ENCODE measurements at regions not wholly inside any gene's neighbourhood (a gene's known extent, or its start where the extent isn't known, plus 50 kb on each side); places are given as distances from the start of the nearest gene placed in this dataset.
A peak's percentile ranks its signal among the peaks of the same experiment; 100 is the strongest.

DNA sequence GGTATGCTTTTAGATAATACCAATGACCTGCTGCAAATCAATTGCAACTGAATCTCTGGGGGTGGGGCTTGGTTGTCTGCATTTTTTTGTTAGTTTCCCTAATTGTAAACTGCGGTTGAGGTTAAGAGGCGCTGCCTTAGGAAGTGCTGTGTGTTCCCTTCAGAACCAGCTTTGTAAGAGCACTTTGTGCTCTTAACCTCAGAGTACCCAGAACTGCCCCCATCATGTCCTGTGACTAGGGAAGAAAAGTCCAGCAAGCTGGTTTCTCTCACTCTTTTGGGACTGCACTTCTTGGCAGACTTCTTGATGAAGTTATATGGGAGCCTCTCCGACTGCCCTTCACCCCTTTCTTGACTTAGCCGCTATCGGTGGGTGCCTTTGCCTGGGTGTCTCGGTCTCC is 245.5 kb upstream of the CXCR4 start:
- no peak for DNase-seq

DNA sequence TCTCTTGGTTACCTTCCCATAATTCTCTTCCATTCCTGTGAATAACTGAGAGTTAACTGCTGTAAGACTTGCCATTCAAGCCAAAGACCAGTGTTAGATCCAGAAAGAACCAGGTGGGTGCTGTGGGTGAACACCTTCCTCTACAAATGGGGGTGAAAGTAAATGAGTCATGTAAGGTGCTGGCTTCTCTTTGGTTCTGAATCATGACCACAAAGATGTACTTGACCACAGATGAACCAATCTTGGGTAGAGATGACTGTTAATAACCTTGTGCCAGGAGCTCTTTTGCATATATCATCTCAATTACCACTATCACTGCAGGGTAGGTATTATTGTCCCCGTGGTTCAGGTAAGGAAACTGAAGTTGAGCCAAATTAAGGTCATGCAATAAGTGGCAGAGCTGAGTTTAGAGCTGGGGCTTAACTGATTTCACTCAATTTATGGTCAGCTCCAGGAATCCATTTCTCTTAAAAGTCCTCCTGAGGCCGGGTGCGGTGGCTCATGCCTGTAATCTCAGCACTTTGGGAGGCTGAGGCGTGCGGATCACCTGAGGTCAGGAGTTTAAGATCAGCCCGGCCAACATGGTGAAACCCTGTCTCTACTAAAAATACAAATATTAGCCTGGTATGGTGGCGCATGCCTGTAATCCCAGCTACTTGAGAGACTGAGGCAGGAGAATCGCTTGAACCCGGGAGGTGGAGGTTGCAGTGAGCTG is 244.9 kb upstream of the CXCR4 start:
- DNase-seq: no peak

DNA sequence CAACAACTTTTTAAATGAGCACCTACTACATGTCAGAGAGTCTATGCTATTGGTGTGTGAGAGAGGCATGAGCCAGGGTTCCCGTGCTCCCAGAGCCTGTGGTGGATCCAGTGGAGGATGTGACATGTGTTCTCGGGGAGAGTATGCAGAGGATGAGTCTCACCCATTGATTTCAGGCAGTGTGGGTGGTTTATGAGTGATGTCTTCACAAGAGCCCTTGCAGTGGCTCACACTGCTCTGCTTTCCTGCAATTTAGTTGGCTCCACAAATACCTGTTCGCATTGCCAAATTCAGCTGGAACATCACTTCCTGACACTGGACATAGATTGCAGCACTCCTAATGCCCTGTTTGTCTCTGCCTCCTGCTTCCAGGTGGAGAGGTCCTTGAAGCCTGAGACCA is 243.6 kb upstream of the CXCR4 start:
- no peak for DNase-seq

DNA sequence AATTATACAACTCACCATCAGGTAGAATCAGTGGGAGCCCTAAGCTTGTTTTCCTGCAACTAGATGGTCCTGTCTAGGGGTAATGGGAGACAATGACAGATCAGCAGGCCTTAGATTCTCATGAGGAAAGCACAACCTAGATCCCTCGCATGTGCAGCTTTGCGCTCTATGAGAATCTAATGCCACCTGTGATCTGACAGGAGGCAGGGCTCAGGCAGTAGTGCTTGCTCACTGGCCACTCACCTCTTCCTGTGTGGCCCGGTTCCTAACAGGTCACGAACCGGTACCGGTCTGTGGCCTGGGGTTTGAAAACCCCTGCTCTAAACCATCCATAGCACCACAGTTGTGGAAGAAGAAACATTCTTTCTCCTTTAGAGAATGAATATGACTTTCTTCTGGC is 242.8 kb upstream of the CXCR4 start:
- DNase-seq: no peak

DNA sequence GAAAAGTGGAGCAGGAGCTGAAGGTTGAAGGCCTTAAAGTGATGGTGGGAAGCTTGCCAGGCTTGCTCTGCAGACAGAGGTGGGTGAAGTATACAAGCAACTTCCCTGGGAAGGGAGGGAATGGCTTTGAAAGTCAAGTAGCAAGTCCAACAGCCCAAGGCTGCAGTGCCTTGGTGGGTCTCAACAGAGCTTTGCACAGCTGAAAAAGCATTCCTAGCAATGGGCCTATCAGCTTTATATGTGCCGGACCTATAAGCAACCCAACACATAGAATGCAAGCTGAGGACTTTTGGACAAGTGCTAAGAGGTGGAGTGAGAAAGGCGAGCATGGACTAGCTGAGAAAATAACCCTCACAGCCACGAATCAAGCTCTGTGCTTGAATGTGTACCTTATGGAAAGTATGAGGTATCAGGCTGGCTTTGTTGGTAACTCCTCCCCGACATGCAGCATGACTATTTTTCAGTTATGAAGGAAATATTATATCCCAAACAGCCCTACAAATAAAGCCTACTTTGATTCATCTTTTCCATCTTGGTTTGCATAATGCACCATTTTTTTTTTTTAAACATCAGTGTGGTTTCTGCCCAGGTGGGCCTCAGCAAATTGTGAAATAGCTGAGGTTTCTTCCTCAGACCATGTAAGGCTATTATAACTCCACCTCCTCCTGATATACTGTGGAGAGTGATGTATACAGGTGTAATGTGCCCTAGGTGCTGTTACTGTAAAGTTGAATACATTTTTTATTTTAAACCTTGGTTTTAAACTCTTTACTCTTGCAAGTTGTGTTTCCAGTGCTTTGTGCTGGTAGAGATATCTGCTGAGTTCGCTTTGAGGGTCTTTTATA is 241.4 kb upstream of the CXCR4 start:
- DNase-seq: no peak

DNA sequence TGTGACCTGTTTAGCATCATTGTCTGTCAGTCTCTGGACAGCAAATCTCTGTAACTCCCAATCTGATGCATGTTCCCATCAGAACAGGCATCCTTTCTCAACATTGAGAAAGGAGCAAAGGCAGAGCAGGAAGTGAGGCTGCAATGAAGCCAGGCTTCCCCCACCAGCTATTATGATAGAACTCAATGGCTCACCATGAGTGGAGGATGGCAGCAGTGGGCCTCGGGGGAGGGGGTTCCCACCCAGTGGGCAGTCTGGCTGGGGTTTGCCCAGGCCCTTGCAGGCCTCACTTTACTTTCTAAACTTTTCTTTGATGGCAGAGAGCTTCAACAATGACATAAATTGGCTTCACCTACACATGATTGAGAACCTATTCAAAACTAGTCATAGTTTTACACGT is 240.6 kb upstream of the CXCR4 start:
- DNase-seq: no peak

DNA sequence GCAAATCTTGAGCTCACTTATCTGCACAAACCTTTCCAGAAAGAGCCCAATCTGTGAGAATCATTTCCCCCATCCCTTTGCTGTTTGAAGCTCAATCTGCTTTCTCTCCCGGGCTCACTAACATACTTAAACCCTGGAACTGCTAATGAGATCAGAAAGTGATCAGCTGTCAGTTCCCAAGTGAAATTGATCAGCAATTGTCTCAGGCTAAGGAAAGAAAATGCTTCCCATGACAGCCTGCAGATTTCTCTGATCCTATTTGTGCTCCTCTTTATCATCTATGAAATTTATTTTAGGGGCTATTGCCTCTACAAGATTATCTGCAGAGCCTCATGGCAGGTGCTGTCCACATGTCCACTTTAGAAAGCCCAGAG is 239.0 kb upstream of the CXCR4 start:
- no peak for DNase-seq

DNA sequence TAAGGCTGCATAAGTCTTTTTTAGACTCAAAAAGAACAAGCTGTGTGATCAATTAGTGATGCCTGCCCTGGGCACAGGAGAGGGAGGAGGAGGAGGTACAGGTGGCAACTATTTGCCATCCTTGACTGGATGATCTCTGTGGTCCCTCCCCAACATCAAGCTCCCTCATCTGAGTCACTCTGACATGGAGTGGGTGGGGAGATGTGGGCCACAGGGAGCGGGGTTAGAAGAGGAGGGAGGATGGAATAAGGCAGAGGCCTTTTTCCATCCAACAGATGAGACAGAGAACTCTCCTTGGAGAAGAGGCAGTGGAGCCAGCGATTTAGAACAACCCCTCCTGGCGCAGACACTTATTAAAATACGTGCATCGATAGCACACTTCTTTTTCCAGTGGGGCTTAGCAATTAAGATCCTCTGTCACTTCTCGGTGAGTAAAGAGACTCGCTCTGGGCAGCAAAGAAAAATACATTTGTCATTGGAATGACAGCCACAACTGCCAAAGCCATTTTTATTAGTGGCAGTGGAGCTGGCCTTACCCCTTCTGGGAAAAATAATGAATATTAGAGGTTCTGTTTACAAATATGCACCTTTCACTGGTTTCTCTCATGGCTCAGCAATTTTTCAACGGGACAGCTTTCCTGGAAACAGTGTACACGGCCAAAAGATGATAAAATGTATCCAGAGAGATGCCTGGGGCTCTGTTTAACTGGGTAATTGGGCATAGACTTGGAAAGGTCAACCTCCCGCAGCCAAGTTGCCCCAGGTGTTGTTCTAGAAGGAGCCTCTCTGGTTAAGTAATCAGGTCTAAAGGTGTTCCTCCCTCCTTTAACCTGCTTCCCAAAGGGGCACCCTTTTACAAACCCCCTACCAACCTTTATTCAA is 238.4 kb upstream of the CXCR4 start:
- DNase-seq: no peak

DNA sequence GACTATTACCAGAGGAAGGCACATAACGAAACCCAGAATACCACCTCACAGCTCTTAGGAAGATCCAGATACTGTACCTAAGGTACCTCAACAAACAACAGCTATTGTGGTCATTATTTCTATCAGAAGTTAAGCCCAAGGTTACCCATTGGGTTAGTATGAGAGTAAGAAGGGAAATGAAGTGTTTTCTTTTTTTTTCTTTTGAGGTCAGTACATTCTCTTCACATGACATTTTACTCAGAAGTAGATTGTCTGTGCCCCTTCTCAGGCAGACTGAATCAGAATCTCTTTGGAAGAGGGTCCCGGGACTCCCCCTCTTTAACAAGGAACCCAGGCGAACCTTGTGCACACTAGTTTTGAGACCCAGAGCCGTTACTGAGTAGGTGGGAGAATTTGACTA is 233.7 kb upstream of the CXCR4 start:
- DNase-seq: no peak

DNA sequence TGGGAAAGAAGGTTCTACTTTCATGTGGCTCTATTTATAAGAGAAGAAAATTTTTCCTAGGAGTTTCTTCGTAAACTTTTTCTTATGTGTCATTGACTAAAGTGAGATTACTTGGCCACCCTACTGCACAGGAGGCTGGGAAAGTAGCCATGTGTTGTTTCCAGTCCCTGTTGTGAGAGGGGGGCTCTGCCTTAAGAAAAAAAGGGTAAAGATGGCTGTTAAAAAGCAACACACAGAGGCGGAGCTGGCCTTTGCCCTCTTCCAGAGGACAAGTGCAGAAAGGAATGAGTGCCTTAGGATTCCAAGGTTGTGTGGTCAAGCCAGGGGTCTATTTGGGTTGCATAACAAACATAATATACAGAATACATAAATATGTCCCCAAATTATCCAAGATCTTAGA is 230.0 kb upstream of the CXCR4 start:
- DNase-seq: no peak

DNA sequence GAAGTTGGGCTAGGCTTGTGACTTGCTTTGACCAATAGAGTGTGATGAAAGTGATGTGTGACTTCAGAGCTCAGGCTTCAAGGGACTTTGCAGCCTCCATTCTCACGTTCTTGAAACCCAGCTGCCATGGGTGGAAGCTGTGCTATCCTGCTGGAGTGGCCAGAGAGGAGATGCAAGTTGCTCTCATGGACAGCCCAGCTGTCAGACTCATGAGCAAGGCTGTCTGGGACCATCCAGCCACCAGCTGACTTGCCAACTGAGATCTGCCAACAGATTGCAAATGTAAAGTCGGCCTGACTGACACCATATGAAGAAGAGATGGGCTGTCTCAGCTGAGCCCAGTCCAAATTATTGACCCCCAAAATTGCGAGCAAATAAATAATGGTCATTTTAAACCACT is 226.4 kb upstream of the CXCR4 start:
- DNase-seq: no peak

DNA sequence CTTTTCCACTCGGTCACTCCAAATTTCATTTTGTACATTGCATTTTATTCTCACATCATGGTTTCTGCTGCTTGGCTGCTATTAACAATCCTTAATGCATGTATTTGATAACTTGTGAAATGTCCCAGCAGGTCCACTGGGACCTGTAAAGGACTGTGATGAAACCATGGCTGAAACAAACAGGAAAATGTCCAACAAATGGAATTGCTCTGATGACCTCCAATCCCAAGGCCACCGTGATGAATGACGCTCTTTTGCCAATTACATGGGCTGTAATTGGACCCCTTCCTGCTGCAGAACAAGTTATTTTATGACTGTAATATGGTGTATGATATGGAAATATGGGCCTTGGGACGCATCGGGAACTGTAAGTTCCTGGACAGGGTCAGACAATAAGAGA is 224.2 kb upstream of the CXCR4 start:
- DNase-seq: no peak

DNA sequence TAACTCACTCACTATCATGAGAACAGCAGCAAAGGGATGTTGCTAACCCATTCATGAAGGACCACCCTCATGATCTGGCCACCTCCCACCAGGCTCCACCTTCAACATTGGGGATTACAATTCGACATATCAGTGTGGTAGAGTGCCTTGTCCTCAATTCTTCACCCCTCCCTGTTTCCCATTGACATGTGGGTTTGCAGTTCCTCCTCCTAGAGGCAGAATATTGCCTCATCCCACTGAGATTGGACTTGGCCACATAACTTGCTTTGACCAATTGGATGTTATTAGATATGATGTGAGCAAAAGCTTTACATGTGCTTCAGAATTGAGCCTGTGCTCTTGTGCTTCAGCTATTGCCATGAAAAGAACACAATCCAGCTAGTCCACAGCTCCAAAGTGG is 217.0 kb upstream of the CXCR4 start:
- no peak for DNase-seq

DNA sequence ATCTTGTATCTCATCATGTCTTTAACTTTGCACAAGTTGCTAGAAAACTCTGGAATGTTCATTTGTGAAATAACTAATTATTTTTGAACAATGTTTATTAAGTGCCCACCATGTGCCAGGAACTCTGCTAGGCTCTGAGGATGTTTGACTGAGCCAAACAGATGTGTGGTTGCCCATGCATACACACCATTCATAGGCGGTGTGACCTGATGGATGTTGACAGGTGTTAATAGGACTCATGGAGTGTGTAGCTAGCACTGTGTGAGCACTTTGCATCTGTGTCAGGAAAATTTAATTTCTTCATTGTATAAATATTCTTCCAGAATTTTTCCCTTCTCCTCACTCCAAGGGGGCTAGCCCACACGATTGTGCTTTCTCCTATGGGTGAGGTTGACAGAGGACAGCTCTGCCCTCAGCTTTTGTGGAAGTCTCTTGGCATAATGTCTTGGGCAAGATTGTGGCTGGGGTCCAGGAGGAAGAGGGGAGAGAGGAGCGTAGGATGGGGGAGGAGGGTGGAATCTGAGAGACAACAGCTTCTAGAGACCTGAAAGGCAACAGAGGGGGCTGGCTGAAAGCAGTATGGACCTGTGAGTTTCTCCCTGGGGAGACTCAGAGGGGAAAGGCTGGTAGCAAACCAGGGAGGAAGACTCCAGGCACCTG is 214.6 kb upstream of the CXCR4 start:
- no peak for DNase-seq

DNA sequence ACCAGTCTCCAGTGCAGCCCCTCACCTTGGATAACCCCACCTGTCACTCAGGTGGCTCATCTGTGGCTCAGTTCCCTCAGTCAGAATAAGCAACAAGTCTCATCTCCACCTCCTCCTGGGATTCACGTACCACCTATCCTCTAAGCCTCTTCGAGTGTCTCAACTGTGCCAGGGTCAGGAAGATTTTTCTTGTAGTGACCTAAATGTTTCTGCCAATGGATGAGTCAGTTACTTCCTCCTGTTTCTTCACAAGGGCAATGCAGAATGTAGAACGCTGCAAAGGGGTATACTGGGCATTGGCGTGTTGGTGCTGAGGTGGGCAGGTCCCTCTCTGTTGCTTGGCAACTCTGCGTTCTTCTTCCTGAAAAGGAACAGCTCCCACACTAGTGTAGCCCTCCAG is 213.3 kb upstream of the CXCR4 start:
- DNase-seq: no peak

DNA sequence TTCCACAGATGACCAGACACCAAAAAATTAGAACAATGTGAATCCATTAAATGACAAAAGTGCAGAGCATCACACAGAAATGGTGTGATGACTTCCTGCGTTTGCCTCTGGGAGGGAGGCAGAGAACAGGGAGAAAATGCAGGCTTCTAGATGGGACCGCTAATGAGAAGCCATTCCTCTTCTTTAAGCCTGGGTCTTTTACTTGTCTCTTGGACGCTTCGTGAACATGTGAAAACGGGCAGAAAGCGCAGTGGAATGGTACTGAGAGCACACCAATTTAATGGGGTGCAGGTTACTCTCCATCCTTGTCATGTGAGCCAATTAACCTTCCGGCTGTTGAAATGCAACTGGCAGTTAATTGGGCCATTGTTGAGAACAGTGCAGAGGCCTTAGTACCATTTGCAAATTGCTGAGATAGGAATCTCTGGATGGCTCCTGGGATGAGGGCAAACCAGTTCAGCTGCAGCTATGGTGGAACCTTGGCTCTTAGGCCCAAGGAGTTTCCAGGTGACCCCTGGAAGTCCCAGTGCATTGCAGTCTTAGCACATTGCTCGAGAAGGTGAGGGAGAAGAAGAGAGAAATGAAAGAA is 210.4 kb upstream of the CXCR4 start:
- DNase-seq: no peak

DNA sequence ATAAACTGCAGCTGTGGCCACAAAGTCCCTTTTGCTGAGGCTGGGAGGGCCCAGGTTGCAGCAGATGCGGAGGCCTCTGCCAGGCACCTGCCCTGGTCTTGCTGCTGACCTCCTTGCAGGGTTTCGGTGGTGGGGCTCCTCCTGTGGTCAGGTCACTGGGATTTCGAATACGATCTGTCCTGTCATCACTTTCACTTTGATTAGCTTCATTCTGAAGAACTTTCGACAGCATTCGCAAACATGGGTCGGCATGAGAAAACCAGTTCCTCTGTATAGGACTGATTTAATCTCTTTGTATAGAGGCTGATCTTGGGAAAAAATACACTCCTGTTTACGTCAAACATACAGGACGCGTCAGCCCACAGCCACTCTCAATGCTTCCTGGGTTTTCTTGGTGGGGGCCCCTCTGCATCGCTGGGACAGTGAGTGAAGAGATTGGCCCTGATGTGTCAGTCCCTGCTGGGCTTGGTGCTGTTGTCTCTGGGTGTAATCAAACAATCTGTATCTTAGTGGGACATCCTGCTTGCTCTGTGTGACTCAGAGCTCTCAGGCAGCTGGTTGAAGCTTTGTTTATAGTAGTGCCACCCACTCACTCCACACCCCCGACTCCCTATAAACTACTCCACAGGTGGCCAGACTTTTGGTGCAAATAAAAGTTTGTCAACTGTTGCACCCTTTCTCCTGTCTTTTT is 209.4 kb upstream of the CXCR4 start:
- peak; percentile 67 for DNase-seq

DNA sequence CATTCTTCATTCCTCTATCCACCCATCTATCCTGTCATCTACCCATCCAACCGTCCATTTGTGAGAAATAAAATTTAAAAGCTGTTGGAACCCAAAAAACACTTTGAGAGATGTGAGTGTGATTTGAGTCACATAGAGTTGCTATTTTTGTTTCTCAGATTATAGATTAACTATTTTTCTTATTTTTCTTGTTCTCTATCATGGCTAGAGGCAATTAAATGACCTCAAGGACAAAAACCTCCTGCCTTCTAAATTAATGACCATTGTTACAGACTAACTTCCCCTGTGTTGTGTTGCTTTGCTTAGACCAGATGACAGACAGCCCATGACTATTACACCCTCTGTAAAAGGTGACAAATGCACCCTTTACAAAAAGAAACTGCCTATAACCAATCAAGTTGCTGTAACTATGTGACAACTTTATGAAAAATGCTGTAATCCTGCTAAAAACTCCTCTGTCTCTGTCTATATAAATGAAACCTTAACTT is 207.9 kb upstream of the CXCR4 start:
- no peak for DNase-seq

DNA sequence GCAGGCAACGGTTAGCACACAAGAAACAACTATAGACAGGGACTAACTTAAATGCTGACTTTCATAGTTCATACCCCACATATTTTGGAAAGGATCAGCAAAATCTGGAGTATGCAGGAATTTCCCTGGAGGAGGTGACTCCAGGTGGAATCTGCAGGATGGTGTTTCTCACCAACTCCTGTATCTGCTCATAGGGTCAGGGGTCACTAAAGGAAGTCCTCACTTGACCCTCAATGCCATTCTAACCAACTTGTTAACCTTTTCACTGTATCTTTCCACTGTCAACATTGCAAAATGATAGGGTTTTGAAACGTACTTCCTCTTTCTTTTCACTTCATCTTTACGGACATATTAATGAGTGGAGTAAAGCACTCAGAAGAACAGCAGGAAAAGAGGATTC is 207.0 kb upstream of the CXCR4 start:
- no peak for DNase-seq

DNA sequence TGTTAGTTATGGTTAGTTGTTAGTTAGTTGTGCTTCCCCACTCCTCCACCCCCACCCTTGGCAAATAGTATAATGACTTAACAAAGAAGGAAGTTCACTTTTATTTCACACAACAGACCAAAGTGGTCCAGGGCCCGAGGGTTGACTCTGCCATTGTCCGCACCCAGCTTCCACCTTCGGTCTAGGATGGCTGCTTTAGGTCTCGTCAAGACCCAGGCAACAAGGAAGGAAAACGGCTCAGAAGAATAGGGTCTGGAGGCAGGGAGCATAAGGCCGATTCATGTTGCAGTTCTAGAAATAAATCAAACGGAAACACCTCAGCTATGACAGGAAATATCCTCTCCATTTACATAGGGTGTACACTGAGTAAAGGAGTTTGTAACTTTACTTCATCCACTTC is 206.0 kb upstream of the CXCR4 start:
- DNase-seq: no peak

DNA sequence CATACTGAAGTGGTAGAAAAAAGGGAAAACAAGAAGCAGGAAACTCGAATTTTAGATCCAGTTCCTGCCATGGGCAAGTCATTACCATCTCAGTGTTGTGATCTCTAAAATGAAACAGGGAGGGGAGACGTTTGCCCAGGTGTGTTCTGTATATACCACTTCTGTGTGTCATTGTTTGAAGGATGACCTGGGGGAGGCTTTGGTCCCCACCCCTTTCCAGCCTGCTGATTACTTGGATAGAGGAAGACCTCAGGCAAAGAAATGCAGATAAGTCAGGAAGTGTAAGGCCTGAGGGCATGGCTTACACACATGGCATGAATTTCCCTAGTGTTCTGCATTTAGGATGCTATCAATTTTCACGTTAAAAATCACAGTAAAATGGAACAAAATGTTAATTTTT is 205.2 kb upstream of the CXCR4 start:
- DNase-seq: no peak

DNA sequence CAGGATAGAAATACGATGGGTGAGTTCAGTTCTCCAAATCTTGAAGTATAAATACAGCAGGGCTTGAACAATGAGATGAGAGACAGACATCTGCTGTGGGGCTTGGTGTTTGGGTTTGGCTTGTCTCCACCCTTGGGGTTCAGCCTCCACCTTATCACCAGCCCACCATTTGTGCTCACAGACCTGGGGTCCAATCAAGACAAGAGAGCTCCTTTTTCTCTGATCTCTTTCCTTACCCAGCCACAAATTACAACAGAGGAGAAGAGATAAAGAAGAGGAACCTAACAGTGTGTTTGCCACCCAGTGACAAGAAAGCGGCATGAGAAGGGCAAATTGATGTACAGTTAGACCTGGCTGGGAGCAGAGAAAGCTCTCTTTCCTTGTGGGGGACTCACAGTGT is 204.5 kb upstream of the CXCR4 start:
- DNase-seq: no peak
